Left ventricle myocardium superior (tissue), 1 donor: ENCODE measurements at regions not wholly inside any gene's neighbourhood (a gene's known extent, or its start where the extent isn't known, plus 50 kb on each side); places are given as distances from the start of the nearest gene placed in this dataset.

Experiments used
- ATAC-seq: fragments of 200-7000 bp; cut with Tn5 transposase; one replicate; pipeline ENCODE4 v1.9.1; 2020; ENCODE audit warnings: mild to moderate bottlenecking, moderate library complexity
- DNase-seq: peaks from one replicate; pipeline ENCODE4 v3.0.0-alpha.2; 2020
- intact Hi-C: fragments of 100-400 bp; cut with micrococcal nuclease; formaldehyde crosslinking; loops from one replicate; pipeline ENCODE4 v1.11.0; 2022
- donor health status: DM: no; HTN: yes; CAD: no; lungs with severe emphysema.

- intact Hi-C loops: no loop called here
- DNase-seq: no peak
These were observed 1499.7 kb upstream of the AGA start for GRCh38 chr4:178941975-178942374.

GRCh38 chr4:178953447-178954120 is 1511.3 kb upstream of the AGA start:
- DNase-seq: no peak

More at GRCh38 chr4:178941975-178942374, 1499.7 kb upstream of the AGA start:
- ATAC-seq: no peak

GRCh38 chr4:178955614-178956013 is 1513.4 kb upstream of the AGA start:
- no peak for DNase-seq
- ATAC-seq: no peak
- intact Hi-C loops: no loop called here

More at GRCh38 chr4:178953447-178954120, 1511.3 kb upstream of the AGA start:
- intact Hi-C loops: no loop called here
- no peak for ATAC-seq

GRCh38 chr4:178958725-178959440 is 1516.6 kb upstream of the AGA start:
- no peak for DNase-seq
- no peak for ATAC-seq
- intact Hi-C loops: no loop called here

GRCh38 chr4:178963446-178964045 is 1521.3 kb upstream of the AGA start:
- no peak for ATAC-seq
- no peak for DNase-seq
- intact Hi-C loops: no loop called here

GRCh38 chr4:178966644-178967043 is 1524.4 kb upstream of the AGA start:
- DNase-seq (no peak), ATAC-seq (no peak)
- intact Hi-C loops: no loop called here

GRCh38 chr4:178970433-178971140 is 1528.3 kb upstream of the AGA start:
- intact Hi-C loops: no loop called here
- DNase-seq: no peak
- no peak for ATAC-seq

- no peak for DNase-seq
- intact Hi-C loops: no loop called here
- no peak for ATAC-seq
These were observed 1534.6 kb upstream of the AGA start for GRCh38 chr4:178976861-178977260.

- no peak for DNase-seq
- intact Hi-C loops: no loop called here
- ATAC-seq: no peak
These were observed 1551.1 kb upstream of the AGA start for GRCh38 chr4:178993306-178993705.

- ATAC-seq (no peak), DNase-seq (no peak)
- intact Hi-C loops: no loop called here
These were observed 1559.7 kb upstream of the AGA start for GRCh38 chr4:179001918-179002317.

- intact Hi-C loops: no loop called here
- no peak for ATAC-seq
- DNase-seq: no peak
These were observed 1565.5 kb upstream of the AGA start for GRCh38 chr4:179007755-179008154.

- intact Hi-C loops: no loop called here
- ATAC-seq (no peak), DNase-seq (no peak)
These were observed 1575.3 kb upstream of the AGA start for GRCh38 chr4:179017581-179017980.

- no peak for ATAC-seq
- intact Hi-C loops: no loop called here
- no peak for DNase-seq
These were observed 1585.3 kb upstream of the AGA start for GRCh38 chr4:179027569-179027968.

- ATAC-seq (no peak), DNase-seq (no peak)
- intact Hi-C loops: no loop called here
These were observed 1586.1 kb upstream of the AGA start for GRCh38 chr4:179028321-179028720.

- no peak for ATAC-seq
- intact Hi-C loops: no loop called here
- DNase-seq: no peak
These were observed 1587.4 kb upstream of the AGA start for GRCh38 chr4:179029683-179030082.

GRCh38 chr4:179040259-179040658 is 1598.0 kb upstream of the AGA start:
- intact Hi-C loops: no loop called here
- ATAC-seq (no peak), DNase-seq (no peak)

- DNase-seq: no peak
- intact Hi-C loops: no loop called here
These were observed 1606.7 kb upstream of the AGA start for GRCh38 chr4:179048839-179049453.

GRCh38 chr4:179051206-179051605 is 1609.0 kb upstream of the AGA start:
- DNase-seq (no peak), ATAC-seq (no peak)
- intact Hi-C loops: no loop called here

More at GRCh38 chr4:179048839-179049453, 1606.7 kb upstream of the AGA start:
- ATAC-seq: no peak

GRCh38 chr4:179059396-179059795 is 1617.2 kb upstream of the AGA start:
- no peak for DNase-seq
- intact Hi-C loops: no loop called here
- ATAC-seq: no peak
